Bronchial epithelial cell (primary cell): ENCODE measurements at regions not wholly inside any gene's neighbourhood (a gene's known extent, or its start where the extent isn't known, plus 50 kb on each side); places are given as distances from the start of the nearest gene placed in this dataset.

Source experiments
- DNase-seq: peaks from one replicate; pipeline ENCODE4 v3.0.0-alpha.2; 2010; ENCODE audit warnings: low read depth
- FAIRE-seq: peaks from 2 replicates; lab custom pipeline; 2011; peaks lifted over from hg19 to GRCh38; lab: Jason Lieb, UNC
- H3K27me3 ChIP-seq: 2 replicates; pipeline ENCODE4 v1.5.1; 2011; ENCODE audit warnings: low read length; ENCODE audit not compliant: control insufficient read depth, insufficient read depth
- H3K36me3 ChIP-seq: 2 replicates; pipeline ENCODE4 v1.5.1; 2011; ENCODE audit warnings: low read length; ENCODE audit not compliant: control insufficient read depth, insufficient read depth
- H3K4me3 ChIP-seq: 2 replicates; pipeline ENCODE4 v1.5.1; 2011; ENCODE audit warnings: mild to moderate bottlenecking, low read depth, low read length, control low read depth
- CTCF ChIP-seq: IDR thresholded peaks from 2 replicates; pipeline ENCODE4 v1.5.1; 2011; ENCODE audit warnings: mild to moderate bottlenecking, moderate library complexity, low read length, control low read depth, inconsistent platforms; ENCODE audit not compliant: insufficient read depth, severe bottlenecking

GRCh38 chr3:103170651-103171050 is 735.8 kb downstream of the ZPLD1 start:
- no peak for FAIRE-seq
- no peak for TF ChIP-seq CTCF

GRCh38 chr3:103173940-103174339 is 739.1 kb downstream of the ZPLD1 start:
- FAIRE-seq (no peak), DNase-seq (no peak)
- no peak for TF ChIP-seq CTCF
- Histone ChIP-seq H3K36me3 (no peaks in the 10 kb centered on the region), H3K27me3 (no peaks in the 10 kb centered on the region), H3K4me3 (no peak overlapping the region)

More at GRCh38 chr3:103170651-103171050, 735.8 kb downstream of the ZPLD1 start:
- Histone ChIP-seq H3K4me3 (no peak overlapping the region), H3K36me3 (no peaks in the 10 kb centered on the region), H3K27me3 (no peaks in the 10 kb centered on the region)
- no peak for DNase-seq

- no peak overlapping the region for H3K4me3 ChIP-seq
- TF ChIP-seq CTCF: no peak
- no peaks in the 10 kb centered on the region for H3K36me3 ChIP-seq
- DNase-seq (peak; percentile 60), FAIRE-seq (no peak)
- H3K27me3 ChIP-seq: no peaks in the 10 kb centered on the region
Observed at GRCh38 chr3:103181160-103181559, 746.3 kb downstream of the ZPLD1 start.

GRCh38 chr3:103184772-103185171 is 750.0 kb downstream of the ZPLD1 start:
- Histone ChIP-seq H3K27me3 (no peaks in the 10 kb centered on the region), H3K36me3 (no peaks in the 10 kb centered on the region), H3K4me3 (no peak overlapping the region)
- FAIRE-seq (no peak), DNase-seq (peak; percentile 25)
- no peak for TF ChIP-seq CTCF

- Histone ChIP-seq H3K36me3 (no peaks in the 10 kb centered on the region), H3K4me3 (no peak overlapping the region), H3K27me3 (no peaks in the 10 kb centered on the region)
- no peak for FAIRE-seq
- TF ChIP-seq CTCF: no peak
- DNase-seq: no peak
Observed at GRCh38 chr3:103189941-103190340, 755.1 kb downstream of the ZPLD1 start.

GRCh38 chr3:103195216-103195615 is 760.4 kb downstream of the ZPLD1 start:
- no peak for FAIRE-seq
- H3K36me3 ChIP-seq: no peaks in the 10 kb centered on the region
- no peaks in the 10 kb centered on the region for H3K27me3 ChIP-seq
- no peak for DNase-seq
- H3K4me3 ChIP-seq: no peak overlapping the region
- no peak for TF ChIP-seq CTCF
